ENCODE measurements at regions not wholly inside any gene's neighbourhood (a gene's known extent, or its start where the extent isn't known, plus 50 kb on each side); places are given as distances from the start of the nearest gene placed in this dataset.

DNA sequence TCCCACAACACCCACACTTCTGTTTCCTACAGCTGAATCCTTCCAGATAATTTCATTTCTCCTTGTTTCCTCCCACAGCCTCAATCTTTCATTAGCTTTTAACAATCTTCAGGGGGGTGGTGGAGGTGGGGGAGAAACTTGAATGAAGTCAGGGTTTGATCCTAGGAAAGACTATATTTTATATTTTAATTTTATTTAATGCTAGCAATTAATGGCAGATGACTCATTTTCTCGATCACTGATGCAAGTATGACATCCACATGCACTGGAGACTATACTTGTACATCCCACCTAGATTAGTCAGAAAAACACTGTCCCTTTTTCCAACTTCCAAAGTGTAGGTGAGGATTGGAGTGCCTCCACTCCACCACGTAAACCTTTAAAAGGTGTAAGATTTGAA, 1181.3 kb upstream of the AUTS2 start:
- TF ChIP-seq POLR2A (IDR thresholded peaks at IDR 0.05): no peak
- H3K9me3 ChIP-seq: no peaks in the 10 kb centered on the region
- intact Hi-C loops (cut with DNase I): no loop called here
- no peak for DNase-seq
- H3K4me3 ChIP-seq (replicated peaks in 1 of 3): no peak overlapping the region
- H3K36me3 ChIP-seq: no peaks in the 10 kb centered on the region
- H3K27me3 ChIP-seq: no peaks in the 10 kb centered on the region
- H3K27ac ChIP-seq: no peak overlapping the region
- no peaks in the 10 kb centered on the region for H3K4me1 ChIP-seq
- WGBS, 2 donors: 93 to 98% methylated on average over 2 of the region's 2 CpGs

DNA sequence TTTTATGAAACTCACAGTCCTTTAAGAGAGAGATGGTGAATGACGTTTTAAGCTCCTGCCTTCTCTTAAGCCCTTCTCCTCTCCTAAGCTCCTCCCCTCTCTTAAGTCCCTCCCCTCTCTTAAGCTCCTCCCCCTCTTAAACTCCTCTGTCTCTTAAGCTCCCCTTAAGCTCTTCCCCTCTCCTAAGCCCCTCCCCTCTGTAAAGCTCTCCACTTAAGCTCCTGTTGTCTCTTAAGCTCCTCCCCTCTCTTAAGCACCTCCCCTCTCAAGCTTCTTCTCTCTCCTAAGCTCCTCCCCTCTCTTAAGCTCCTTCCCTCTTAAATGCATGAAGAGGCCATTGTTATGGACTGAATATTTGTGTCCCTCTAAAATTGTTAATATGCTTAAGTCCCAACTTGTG, 1180.6 kb upstream of the AUTS2 start:
- 53 to 54% methylated on average over 1 of the region's 1 CpG for WGBS, 2 donors
- Histone ChIP-seq H3K27me3 (no peaks in the 10 kb centered on the region), H3K9me3 (no peaks in the 10 kb centered on the region), H3K27ac (no peak overlapping the region), H3K4me1 (no peaks in the 10 kb centered on the region), H3K36me3 (no peaks in the 10 kb centered on the region), H3K4me3 (replicated peaks in 1 of 3) (no peak overlapping the region)
- TF ChIP-seq, protein P1, sequence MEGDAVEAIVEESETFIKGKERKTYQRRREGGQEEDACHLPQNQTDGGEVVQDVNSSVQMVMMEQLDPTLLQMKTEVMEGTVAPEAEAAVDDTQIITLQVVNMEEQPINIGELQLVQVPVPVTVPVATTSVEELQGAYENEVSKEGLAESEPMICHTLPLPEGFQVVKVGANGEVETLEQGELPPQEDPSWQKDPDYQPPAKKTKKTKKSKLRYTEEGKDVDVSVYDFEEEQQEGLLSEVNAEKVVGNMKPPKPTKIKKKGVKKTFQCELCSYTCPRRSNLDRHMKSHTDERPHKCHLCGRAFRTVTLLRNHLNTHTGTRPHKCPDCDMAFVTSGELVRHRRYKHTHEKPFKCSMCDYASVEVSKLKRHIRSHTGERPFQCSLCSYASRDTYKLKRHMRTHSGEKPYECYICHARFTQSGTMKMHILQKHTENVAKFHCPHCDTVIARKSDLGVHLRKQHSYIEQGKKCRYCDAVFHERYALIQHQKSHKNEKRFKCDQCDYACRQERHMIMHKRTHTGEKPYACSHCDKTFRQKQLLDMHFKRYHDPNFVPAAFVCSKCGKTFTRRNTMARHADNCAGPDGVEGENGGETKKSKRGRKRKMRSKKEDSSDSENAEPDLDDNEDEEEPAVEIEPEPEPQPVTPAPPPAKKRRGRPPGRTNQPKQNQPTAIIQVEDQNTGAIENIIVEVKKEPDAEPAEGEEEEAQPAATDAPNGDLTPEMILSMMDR (IDR thresholded peaks at IDR 0.05): no peak
- TF ChIP-seq POLR2A (IDR thresholded peaks at IDR 0.05): no peak
- intact Hi-C loops (cut with DNase I): no loop called here
- no peak for DNase-seq

DNA sequence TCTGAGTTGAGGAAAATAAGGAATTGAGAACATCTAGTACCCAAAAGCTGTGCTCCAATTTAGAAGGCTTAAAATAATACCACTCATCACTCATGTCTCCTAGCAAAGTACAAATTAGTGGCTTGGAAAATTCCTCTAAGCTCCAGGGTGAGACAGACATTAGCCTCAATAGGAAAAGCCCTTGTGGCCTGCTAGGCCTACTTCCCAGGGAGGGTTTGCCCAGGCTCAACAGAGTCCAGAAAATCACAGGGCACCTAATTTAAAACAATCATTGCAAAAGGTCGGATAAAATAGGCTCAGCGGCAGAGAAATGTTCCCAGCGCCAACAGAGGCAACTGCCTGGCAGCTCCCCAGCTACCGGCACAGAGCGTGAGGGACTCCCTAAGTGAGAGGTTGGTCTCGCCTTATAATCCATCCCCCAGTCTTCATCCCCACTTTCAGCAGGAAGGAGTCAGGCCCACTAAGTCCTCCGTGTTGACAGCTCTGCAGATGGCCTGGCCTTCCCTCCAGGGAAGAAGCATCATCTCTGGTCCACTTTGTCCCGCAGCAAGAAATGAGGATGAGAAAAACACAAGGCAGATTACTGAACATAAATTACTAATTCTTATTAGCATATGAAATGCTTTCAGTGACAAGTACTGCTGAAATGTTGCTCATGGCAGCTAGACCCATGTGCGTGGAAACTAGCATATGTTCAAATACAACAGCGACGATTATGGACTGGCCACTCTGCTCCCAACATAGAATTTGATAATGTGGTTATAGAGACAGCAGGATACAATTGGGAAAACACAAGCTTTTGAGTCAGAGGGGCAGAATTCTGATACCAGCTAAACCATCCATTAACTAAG, 1177.7 kb upstream of the AUTS2 start:
- TF ChIP-seq POLR2A (IDR thresholded peaks at IDR 0.05): no peak
- TF ChIP-seq, protein P1 (IDR thresholded peaks at IDR 0.05): no peak
- H3K27ac ChIP-seq: no peak overlapping the region
- DNase-seq: peak in 1 of 2 donors; percentile 3
- no peaks in the 10 kb centered on the region for H3K9me3 ChIP-seq
- H3K36me3 ChIP-seq: no peaks in the 10 kb centered on the region
- H3K4me3 ChIP-seq (replicated peaks in 1 of 3): no peak overlapping the region
- intact Hi-C loops (cut with DNase I): no loop called here
- no peaks in the 10 kb centered on the region for H3K4me1 ChIP-seq
- no peaks in the 10 kb centered on the region for H3K27me3 ChIP-seq
- WGBS, 2 donors: 85 to 89% methylated on average over 11 of the region's 11 CpGs

DNA sequence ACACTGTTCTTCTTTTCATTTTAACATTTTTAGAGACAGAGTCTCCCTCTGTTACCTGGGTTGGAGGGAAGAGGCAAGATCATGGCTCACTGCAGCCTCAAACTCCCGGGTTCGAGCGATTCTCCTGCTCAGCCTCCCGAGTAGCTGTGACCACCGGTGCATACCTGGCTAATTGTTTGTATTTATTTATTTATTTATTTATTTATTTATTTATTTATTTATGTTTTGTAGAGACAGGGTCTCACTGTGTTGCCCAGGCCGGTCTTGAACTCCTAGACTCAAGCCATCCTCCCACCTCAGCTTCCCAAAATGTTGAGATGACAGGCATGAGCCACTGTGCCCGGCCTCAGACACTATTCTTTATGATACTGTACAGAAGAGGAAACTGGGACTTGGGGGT, 1176.6 kb upstream of the AUTS2 start:
- H3K27me3 ChIP-seq: no peaks in the 10 kb centered on the region
- 97% methylated on average over 7 of the region's 7 CpGs for WGBS, 2 donors
- no peaks in the 10 kb centered on the region for H3K36me3 ChIP-seq
- intact Hi-C loops (cut with DNase I): no loop called here
- no peaks in the 10 kb centered on the region for H3K9me3 ChIP-seq
- no peak overlapping the region for H3K27ac ChIP-seq
- no peak overlapping the region for H3K4me3 ChIP-seq (replicated peaks in 1 of 3)
- TF ChIP-seq POLR2A (IDR thresholded peaks at IDR 0.05): no peak
- TF ChIP-seq, protein P1 (IDR thresholded peaks at IDR 0.05): no peak
- DNase-seq: no peak
- no peaks in the 10 kb centered on the region for H3K4me1 ChIP-seq

DNA sequence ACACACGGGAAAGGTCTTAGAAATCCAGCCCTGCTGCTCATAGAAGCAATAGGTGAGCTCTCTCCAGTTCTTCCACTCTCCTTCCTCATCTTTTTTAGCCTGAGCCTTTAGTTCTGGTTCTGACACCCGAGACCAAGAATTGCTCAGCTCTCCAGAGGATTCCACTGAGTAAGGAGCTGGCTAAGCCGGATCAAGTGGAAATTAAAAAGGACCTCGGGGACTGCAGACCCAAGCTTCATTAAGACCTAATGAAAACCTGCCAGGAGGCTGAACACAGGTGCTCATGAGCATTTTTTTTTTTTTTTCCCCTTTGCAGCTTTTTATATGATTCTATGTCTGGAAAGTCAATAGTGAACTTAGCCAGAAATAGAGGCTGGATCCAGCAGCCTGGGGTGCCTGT, 1176.0 kb upstream of the AUTS2 start:
- TF ChIP-seq, protein P1 (IDR thresholded peaks at IDR 0.05): no peak
- no peak for TF ChIP-seq POLR2A (IDR thresholded peaks at IDR 0.05)
- Histone ChIP-seq H3K4me1 (no peaks in the 10 kb centered on the region), H3K27ac (no peak overlapping the region), H3K27me3 (no peaks in the 10 kb centered on the region), H3K36me3 (no peaks in the 10 kb centered on the region), H3K4me3 (replicated peaks in 1 of 3) (no peak overlapping the region), H3K9me3 (no peaks in the 10 kb centered on the region)
- no peak for DNase-seq
- intact Hi-C loops (cut with DNase I): no loop called here
- WGBS, 2 donors: 43 to 49% methylated on average over 4 of the region's 4 CpGs
